ENCODE measurements at regions not wholly inside any gene's neighbourhood (a gene's known extent, or its start where the extent isn't known, plus 50 kb on each side); places are given as distances from the start of the nearest gene placed in this dataset.
"Not testable (repeated sequence)": the region's sequence is repeated elsewhere in the genome, so short reads cannot be mapped to it uniquely, and the experiment has no call there.

DNA sequence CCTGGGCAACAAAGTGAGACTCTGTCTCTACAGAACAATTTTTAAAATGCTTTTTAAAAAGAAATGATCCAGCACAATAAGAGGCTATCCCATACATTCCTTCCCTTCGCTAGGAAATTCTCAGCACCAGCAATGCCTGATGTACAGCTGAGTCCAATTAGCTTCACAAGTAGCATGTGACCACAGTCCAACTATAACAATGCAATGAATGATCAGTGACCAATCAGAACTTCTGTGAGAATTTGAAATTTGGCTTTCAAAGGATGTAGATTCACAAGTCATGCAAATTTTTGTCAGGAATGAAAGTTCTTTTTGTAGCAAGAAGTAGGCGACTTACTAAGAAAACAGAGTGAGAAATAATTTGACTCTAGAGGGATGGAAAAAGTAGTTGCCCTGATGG, 278.5 kb upstream of the UGT8 start:
- TF ChIP-seq, protein P1, sequence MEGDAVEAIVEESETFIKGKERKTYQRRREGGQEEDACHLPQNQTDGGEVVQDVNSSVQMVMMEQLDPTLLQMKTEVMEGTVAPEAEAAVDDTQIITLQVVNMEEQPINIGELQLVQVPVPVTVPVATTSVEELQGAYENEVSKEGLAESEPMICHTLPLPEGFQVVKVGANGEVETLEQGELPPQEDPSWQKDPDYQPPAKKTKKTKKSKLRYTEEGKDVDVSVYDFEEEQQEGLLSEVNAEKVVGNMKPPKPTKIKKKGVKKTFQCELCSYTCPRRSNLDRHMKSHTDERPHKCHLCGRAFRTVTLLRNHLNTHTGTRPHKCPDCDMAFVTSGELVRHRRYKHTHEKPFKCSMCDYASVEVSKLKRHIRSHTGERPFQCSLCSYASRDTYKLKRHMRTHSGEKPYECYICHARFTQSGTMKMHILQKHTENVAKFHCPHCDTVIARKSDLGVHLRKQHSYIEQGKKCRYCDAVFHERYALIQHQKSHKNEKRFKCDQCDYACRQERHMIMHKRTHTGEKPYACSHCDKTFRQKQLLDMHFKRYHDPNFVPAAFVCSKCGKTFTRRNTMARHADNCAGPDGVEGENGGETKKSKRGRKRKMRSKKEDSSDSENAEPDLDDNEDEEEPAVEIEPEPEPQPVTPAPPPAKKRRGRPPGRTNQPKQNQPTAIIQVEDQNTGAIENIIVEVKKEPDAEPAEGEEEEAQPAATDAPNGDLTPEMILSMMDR (IDR thresholded peaks at IDR 0.05) = no peak
- TF ChIP-seq POLR2A (IDR thresholded peaks at IDR 0.05) = no peak
- no peaks in the 10 kb centered on the region for H3K27me3 ChIP-seq
- H3K36me3 ChIP-seq = no peaks in the 10 kb centered on the region
- H3K4me1 ChIP-seq = peaks cover 0 to 11% (median 0%) of the 10 kb centered on the region in 3 donors
- WGBS, 2 donors = 73 to 80% methylated on average over 2 of the region's 2 CpGs
- no peak overlapping the region for H3K4me3 ChIP-seq
- no peak for DNase-seq
- H3K27ac ChIP-seq = peak overlapping the region in 1 of 4 donors; percentile 54
- intact Hi-C loops (cut with DNase I) = no loop called here
- no peaks in the 10 kb centered on the region for H3K9me3 ChIP-seq

DNA sequence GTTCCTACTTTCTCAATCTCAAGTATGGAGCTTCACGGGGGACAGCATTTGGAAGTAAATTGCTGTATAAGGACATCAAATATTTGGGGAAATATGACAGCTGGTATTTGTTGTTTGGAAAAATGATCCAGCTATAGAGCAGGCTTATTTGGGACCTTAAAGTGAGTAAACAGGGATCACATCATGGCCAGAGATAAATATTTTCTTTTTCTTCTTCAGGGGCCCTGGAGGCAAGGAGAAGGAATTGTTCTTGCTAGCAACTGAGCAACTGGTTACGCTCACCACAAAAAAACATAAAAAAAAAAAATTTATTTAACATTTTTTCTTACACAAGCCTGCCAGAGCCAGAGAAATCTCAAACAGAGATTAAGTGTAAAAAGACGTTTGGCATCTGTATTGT, 277.2 kb upstream of the UGT8 start:
- H3K36me3 ChIP-seq = no peaks in the 10 kb centered on the region
- H3K9me3 ChIP-seq = no peaks in the 10 kb centered on the region
- no peak for DNase-seq
- TF ChIP-seq, protein P1 (IDR thresholded peaks at IDR 0.05) = no peak
- TF ChIP-seq POLR2A (IDR thresholded peaks at IDR 0.05) = no peak
- intact Hi-C loops (cut with DNase I) = no loop called here
- WGBS, 2 donors = 59 to 69% methylated on average over 2 to 3 of the region's 3 CpGs
- H3K27me3 ChIP-seq = no peaks in the 10 kb centered on the region
- no peak overlapping the region for H3K4me3 ChIP-seq
- H3K4me1 ChIP-seq = peaks cover 0 to 11% (median 0%) of the 10 kb centered on the region in 3 donors
- peak overlapping the region in 1 of 4 donors; percentile 38 for H3K27ac ChIP-seq

DNA sequence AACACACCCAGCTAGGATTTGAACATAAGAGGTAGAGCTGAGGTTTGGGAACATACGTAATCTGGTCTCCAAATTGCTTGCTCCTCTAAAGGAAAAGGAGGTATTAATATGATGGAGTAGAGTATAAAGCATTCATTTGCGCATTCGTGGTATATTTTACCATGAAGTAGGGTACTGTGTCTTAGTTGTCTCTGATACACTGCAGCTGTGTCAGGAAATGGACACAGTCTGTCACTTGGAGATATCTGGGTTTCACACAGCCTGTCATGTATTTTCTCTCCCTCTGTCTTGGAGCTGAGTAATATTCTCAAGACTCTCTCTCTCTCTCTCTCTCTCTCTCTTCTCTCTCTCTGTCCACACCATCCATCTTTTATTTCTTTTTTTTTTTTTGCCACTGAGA, 274.8 kb upstream of the UGT8 start:
- no peak overlapping the region for H3K27ac ChIP-seq
- peaks cover 0 to 6% (median 0%) of the 10 kb centered on the region in 3 donors for H3K4me1 ChIP-seq
- WGBS, 2 donors = 34 to 45% methylated on average over 3 of the region's 3 CpGs
- no peak for DNase-seq
- intact Hi-C loops (cut with DNase I) = no loop called here
- no peaks in the 10 kb centered on the region for H3K27me3 ChIP-seq
- H3K9me3 ChIP-seq = no peaks in the 10 kb centered on the region
- TF ChIP-seq, protein P1 (IDR thresholded peaks at IDR 0.05) = no peak
- TF ChIP-seq POLR2A (IDR thresholded peaks at IDR 0.05) = no peak
- H3K36me3 ChIP-seq = no peaks in the 10 kb centered on the region
- no peak overlapping the region for H3K4me3 ChIP-seq

DNA sequence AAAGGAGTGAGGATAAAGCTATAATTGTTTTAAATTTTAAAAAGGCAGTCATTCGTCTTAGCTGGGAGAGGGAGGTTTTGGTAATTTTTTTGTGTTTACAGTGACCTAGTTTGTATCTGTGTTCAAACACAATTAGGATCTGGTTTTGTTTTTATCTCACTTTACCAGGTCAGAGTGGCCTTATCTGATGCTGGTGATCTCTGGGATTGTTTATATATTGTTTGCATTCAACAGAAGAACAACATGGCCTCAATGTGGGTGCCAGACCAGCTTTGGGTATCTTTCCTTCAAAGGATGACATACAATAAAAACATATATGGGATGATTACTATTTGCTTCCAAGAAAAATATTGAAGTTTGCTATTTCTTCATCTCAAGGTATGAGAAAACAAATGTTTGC, 272.2 kb upstream of the UGT8 start:
- intact Hi-C loops (cut with DNase I) = no loop called here
- WGBS, 2 donors = 65 to 83% methylated on average over 1 of the region's 1 CpG

DNA sequence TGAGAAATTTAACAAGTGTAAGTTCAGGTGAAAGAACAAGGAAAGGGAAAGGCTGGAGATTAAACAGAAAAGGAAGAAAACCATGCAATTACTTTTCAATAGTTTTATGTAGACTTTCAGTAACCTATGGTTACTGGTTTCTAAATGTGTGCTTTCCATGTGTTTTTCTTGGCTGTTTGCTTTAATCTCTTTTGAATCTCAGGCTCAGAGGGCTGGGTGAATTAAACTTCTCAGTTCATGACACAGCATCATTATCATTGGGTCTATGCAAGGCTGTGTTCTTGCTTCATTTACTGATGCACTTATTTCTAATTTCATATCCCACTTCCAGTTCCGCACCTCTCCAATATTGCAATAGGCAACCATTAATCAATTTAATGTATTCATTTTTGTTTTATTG, 266.5 kb upstream of the UGT8 start:
- H3K27ac ChIP-seq = no peak overlapping the region
- DNase-seq = no peak
- TF ChIP-seq POLR2A (IDR thresholded peaks at IDR 0.05) = no peak
- TF ChIP-seq, protein P1 (IDR thresholded peaks at IDR 0.05) = no peak
- no peak overlapping the region for H3K4me3 ChIP-seq
- H3K36me3 ChIP-seq = no peaks in the 10 kb centered on the region
- intact Hi-C loops (cut with DNase I) = no loop called here
- no peaks in the 10 kb centered on the region for H3K4me1 ChIP-seq
- H3K27me3 ChIP-seq = no peaks in the 10 kb centered on the region
- WGBS, 2 donors = 96 to 100% methylated on average over 1 of the region's 1 CpG
- no peaks in the 10 kb centered on the region for H3K9me3 ChIP-seq

More for the DNA sequence above, 272.2 kb upstream of the UGT8 start:
- H3K27ac ChIP-seq = no peak overlapping the region
- DNase-seq = no peak
- no peaks in the 10 kb centered on the region for H3K4me1 ChIP-seq
- H3K36me3 ChIP-seq = no peaks in the 10 kb centered on the region
- no peaks in the 10 kb centered on the region for H3K27me3 ChIP-seq
- no peak overlapping the region for H3K4me3 ChIP-seq
- no peaks in the 10 kb centered on the region for H3K9me3 ChIP-seq
- TF ChIP-seq, protein P1 (IDR thresholded peaks at IDR 0.05) = no peak
- TF ChIP-seq POLR2A (IDR thresholded peaks at IDR 0.05) = no peak

DNA sequence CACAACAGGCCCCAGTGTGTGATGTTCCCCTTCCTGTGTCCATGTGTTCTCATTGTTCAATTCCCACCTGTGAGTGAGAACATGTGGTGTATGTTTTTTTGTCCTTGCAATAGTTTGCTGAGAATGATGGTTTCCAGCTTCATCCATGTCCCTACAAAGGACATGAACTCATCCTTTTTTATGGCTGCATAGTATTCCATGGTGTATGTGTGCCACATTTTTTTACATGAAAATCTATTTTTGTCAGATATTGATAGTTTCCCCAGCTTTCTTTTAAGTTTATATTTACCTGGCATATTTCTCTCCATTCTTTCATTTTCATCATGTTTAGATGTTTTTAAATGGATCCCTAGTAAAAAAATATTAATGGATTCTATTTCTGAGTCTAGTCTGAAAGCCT, 264.2 kb upstream of the UGT8 start:
- H3K9me3 ChIP-seq; H3K36me3 ChIP-seq; H3K4me1 ChIP-seq; H3K27ac ChIP-seq; H3K4me3 ChIP-seq; H3K27me3 ChIP-seq; DNase-seq; intact Hi-C loops (cut with DNase I): not testable (repeated sequence)

Data from esophagus squamous epithelium (tissue), 5 donors.